Hepatocyte (in vitro differentiated cells): ENCODE measurements at regions not wholly inside any gene's neighbourhood (a gene's known extent, or its start where the extent isn't known, plus 50 kb on each side); places are given as distances from the start of the nearest gene placed in this dataset.

Source experiments
- CTCF ChIP-seq: fragments of 200-600 bp; sonication (generic); IDR thresholded peaks from 2 replicates; pipeline ENCODE4 v1.5.1; 2016; ENCODE audit warnings: antibody characterized with exemption, mild to moderate bottlenecking; ENCODE audit not compliant: poor library complexity
- EZH2 ChIP-seq: fragments of 200-600 bp; sonication (generic); IDR thresholded peaks from 2 replicates; pipeline ENCODE4 v1.6.1; 2016; ENCODE audit warnings: antibody characterized with exemption, mild to moderate bottlenecking, borderline replicate concordance
- EZH2phosphoT487 ChIP-seq: fragments of 200-600 bp; sonication (generic); IDR thresholded peaks from one replicate; pipeline ENCODE4 v1.6.1; 2018; ENCODE audit warnings: antibody characterized with exemption, mild to moderate bottlenecking, low read depth, moderate library complexity; ENCODE audit not compliant: unreplicated experiment, severe bottlenecking

- TF ChIP-seq CTCF, result no peak
- TF ChIP-seq EZH2, result no peak
- TF ChIP-seq EZH2phosphoT487, result no peak
Observed at GRCh38 chr18:56381196-56381595, 257.2 kb downstream of the TXNL1 start.
